ENCODE measurements at regions not wholly inside any gene's neighbourhood (a gene's known extent, or its start where the extent isn't known, plus 50 kb on each side); places are given as distances from the start of the nearest gene placed in this dataset.

DNA sequence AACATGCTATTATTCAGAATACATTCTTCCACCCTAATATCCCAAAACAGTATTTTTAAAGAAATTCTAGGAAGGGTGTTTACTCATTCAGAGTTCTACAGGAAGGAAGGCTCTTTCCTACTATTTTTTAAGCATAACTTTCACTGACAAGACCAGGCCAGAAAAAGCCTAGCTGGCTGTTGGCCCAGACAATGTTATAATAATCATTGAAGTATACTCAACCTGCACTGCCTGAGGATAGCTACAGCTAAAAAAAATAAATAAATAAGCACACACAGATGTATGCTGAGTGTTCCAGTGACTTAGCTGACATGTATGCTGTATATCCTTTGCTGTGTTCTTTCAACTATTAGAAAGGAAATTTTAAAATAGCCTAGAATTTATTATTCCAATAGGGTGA lies 145.8 kb upstream of the SPRY1 start:
- no peak for FAIRE-seq

GRCh38 chr4:123255971-123256370 lies 140.6 kb upstream of the SPRY1 start:
- FAIRE-seq (no peak), DNase-seq (ENCODE audit: insufficient read length, low spot score) (no peak)
- TF ChIP-seq, protein P1, sequence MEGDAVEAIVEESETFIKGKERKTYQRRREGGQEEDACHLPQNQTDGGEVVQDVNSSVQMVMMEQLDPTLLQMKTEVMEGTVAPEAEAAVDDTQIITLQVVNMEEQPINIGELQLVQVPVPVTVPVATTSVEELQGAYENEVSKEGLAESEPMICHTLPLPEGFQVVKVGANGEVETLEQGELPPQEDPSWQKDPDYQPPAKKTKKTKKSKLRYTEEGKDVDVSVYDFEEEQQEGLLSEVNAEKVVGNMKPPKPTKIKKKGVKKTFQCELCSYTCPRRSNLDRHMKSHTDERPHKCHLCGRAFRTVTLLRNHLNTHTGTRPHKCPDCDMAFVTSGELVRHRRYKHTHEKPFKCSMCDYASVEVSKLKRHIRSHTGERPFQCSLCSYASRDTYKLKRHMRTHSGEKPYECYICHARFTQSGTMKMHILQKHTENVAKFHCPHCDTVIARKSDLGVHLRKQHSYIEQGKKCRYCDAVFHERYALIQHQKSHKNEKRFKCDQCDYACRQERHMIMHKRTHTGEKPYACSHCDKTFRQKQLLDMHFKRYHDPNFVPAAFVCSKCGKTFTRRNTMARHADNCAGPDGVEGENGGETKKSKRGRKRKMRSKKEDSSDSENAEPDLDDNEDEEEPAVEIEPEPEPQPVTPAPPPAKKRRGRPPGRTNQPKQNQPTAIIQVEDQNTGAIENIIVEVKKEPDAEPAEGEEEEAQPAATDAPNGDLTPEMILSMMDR (IDR thresholded peaks at IDR 0.05; ENCODE audit: insufficient read depth, missing control alignments): no peak

More for the DNA sequence above, 145.8 kb upstream of the SPRY1 start:
- TF ChIP-seq, protein P1 (IDR thresholded peaks at IDR 0.05; ENCODE audit: insufficient read depth, missing control alignments): no peak
- no peak for DNase-seq (ENCODE audit: insufficient read length, low spot score)

GRCh38 chr4:123256901-123257300 lies 139.7 kb upstream of the SPRY1 start:
- TF ChIP-seq, protein P1 (IDR thresholded peaks at IDR 0.05; ENCODE audit: insufficient read depth, missing control alignments): no peak
- DNase-seq (ENCODE audit: insufficient read length, low spot score) (no peak), FAIRE-seq (no peak)

DNA sequence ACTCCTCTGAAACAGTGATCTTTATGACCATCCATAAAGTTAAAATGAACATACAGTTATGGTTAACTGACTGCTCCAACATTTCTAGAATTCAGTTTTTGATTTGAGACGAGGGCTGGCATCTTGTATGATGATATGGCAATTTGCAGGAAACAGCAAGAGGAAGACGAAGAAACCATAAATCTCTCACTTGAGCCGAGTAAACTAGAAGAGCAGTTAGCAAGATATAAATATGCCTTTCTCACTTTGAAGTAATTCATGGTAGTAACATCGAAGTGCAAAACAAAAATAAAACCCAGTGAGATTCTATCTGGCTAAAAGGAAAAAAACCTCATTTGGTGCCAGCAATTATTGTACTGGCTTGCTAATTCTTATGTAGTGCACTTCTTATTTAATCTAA lies 139.0 kb upstream of the SPRY1 start:
- no peak for FAIRE-seq
- DNase-seq (ENCODE audit: insufficient read length, low spot score): no peak
- TF ChIP-seq, protein P1 (IDR thresholded peaks at IDR 0.05; ENCODE audit: insufficient read depth, missing control alignments): no peak

- FAIRE-seq: no peak
- TF ChIP-seq, protein P1 (IDR thresholded peaks at IDR 0.05; ENCODE audit: insufficient read depth, missing control alignments): no peak
- no peak for DNase-seq (ENCODE audit: insufficient read length, low spot score)
Observed at GRCh38 chr4:123259676-123260646, 136.6 kb upstream of the SPRY1 start.

- FAIRE-seq: no peak
- no peak for DNase-seq (ENCODE audit: insufficient read length, low spot score)
- TF ChIP-seq, protein P1 (IDR thresholded peaks at IDR 0.05; ENCODE audit: insufficient read depth, missing control alignments): no peak
Observed at GRCh38 chr4:123260653-123261052, 135.9 kb upstream of the SPRY1 start.

DNA sequence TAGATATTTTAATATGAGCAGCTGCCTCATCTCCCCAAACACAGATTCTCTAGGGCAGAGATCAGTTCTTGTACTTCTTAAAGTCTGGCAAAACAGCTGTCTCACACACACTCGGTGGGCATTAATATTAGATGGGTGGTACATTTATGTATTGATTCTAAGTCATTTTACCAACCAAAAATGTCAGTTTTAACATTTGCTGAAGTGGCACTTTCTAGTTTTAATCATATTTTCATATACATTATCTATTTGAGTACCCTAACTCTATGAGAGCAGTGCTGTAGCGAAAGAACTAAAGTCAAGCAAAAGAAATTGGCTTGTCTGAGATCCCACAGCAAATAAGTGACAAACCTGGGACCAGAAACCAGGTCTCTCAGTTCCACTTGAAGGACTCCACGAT lies 134.5 kb upstream of the SPRY1 start:
- DNase-seq (ENCODE audit: insufficient read length, low spot score) (no peak), FAIRE-seq (no peak)
- TF ChIP-seq, protein P1 (IDR thresholded peaks at IDR 0.05; ENCODE audit: insufficient read depth, missing control alignments): no peak
